HCT116 (cell line): ENCODE measurements at regions not wholly inside any gene's neighbourhood (a gene's known extent, or its start where the extent isn't known, plus 50 kb on each side); places are given as distances from the start of the nearest gene placed in this dataset.

Experiments
- CEBPB ChIP-seq: IDR thresholded peaks from 2 replicates; pipeline ENCODE4 v1.6.1; 2012; ENCODE audit warnings: low read depth
- CTCF ChIP-seq, 3 experiments: fragments of 200-600 bp in 1 of 3; sonication (generic) in 1 of 3; IDR thresholded peaks in 2 of 3; conservative IDR thresholded peaks in 1 of 3; 2 replicates each; pipeline ENCODE4 v1.5.1; 2012 to 2017; ENCODE audit warnings: low read depth in 2 of 3, low read length in 2 of 3, antibody characterized with exemption in 1 of 3, borderline replicate concordance in 1 of 3, control low read depth in 1 of 3, mild to moderate bottlenecking in 1 of 3, mixed read lengths in 1 of 3, mixed run types in 1 of 3, moderate library complexity in 1 of 3; ENCODE audit not compliant: insufficient read depth in 1 of 3
- EZH2 ChIP-seq: fragments of 200-600 bp; sonication (generic); IDR thresholded peaks from 2 replicates; pipeline ENCODE4 v1.6.1; 2017; ENCODE audit warnings: antibody characterized with exemption, mixed run types
- EZH2phosphoT487 ChIP-seq: fragments of 200-600 bp; IDR thresholded peaks from 2 replicates; pipeline ENCODE4 v1.6.1; 2018; ENCODE audit warnings: antibody characterized with exemption, borderline replicate concordance
- POLR2A ChIP-seq: IDR thresholded peaks from 2 replicates; pipeline ENCODE4 v1.7.0; 2011; ENCODE audit warnings: borderline replicate concordance; ENCODE audit not compliant: insufficient read depth, insufficient read length; ENCODE audit errors: extremely low read depth
- POLR2AphosphoS5 ChIP-seq: IDR thresholded peaks from 2 replicates; pipeline ENCODE4 v1.6.1; 2011; ENCODE audit warnings: mild to moderate bottlenecking, low read depth, low read length, moderate library complexity
- RAD21 ChIP-seq: IDR thresholded peaks from 2 replicates; pipeline ENCODE4 v1.6.1; 2012; ENCODE audit warnings: low read depth, mild to moderate bottlenecking
- REST ChIP-seq: IDR thresholded peaks from 2 replicates; pipeline ENCODE4 v1.6.1; 2012; ENCODE audit warnings: low read depth
- SIN3A ChIP-seq: IDR thresholded peaks from 2 replicates; pipeline ENCODE4 v1.6.1; 2012; ENCODE audit warnings: low read depth
- SP1 ChIP-seq: IDR thresholded peaks from 2 replicates; pipeline ENCODE4 v1.6.1; 2012; ENCODE audit warnings: low read depth
- SRF ChIP-seq: IDR thresholded peaks from 2 replicates; pipeline ENCODE4 v1.6.1; 2012; ENCODE audit warnings: low read depth
- YY1 ChIP-seq: IDR thresholded peaks from 2 replicates; pipeline ENCODE4 v1.6.1; 2011; ENCODE audit warnings: low read length, low read depth, moderate library complexity, mild to moderate bottlenecking; ENCODE audit not compliant: insufficient replicate concordance; ENCODE audit errors: extremely low read depth
- ZBTB33 ChIP-seq: IDR thresholded peaks from 2 replicates; pipeline ENCODE4 v1.6.1; 2011; ENCODE audit warnings: mild to moderate bottlenecking, low read length, moderate library complexity; ENCODE audit not compliant: insufficient replicate concordance; ENCODE audit errors: extremely low read depth
- ZNF274 ChIP-seq: fragments of 200-500 bp; sonication (Bioruptor generic); IDR thresholded peaks from 2 replicates; pipeline ENCODE4 v1.6.1; 2014; ENCODE audit warnings: mild to moderate bottlenecking, low read depth, low read length, inconsistent platforms

GRCh38 chr2:40773291-40773690 lies 321.4 kb upstream of the SLC8A1 start:
- TF ChIP-seq EZH2 (no peak), CTCF (IDR thresholded peaks at IDR 0.05 in 2 of 3, conservative IDR thresholded peaks at IDR 0.05 in 1 of 3; ENCODE audit: borderline replicate concordance in 1 of 3, insufficient read depth in 1 of 3, low read depth in 2 of 3, low read length in 2 of 3) (no peak), ZNF274 (no peak), POLR2AphosphoS5 (no peak), POLR2A (no peak), REST (no peak), EZH2phosphoT487 (no peak), SIN3A (no peak), YY1 (no peak), SRF (no peak), CEBPB (no peak), SP1 (no peak), ZBTB33 (no peak), RAD21 (no peak)
